IMR-90 (cell line): ENCODE measurements at regions not wholly inside any gene's neighbourhood (a gene's known extent, or its start where the extent isn't known, plus 50 kb on each side); places are given as distances from the start of the nearest gene placed in this dataset.

ENCODE experiments used
- CTCF ChIP-seq: conservative IDR thresholded peaks from 2 replicates; pipeline ENCODE4 v1.5.1; 2012; ENCODE audit warnings: mild to moderate bottlenecking, low read depth, low read length, improper control_type of control experiment
- FOS ChIP-seq: fragments of 150-350 bp; IDR thresholded peaks from 2 replicates; pipeline ENCODE4 v1.6.1; 2016; ENCODE audit warnings: low read depth, low read length
- MXI1 ChIP-seq: IDR thresholded peaks from 2 replicates; pipeline ENCODE4 v1.6.1; 2012; ENCODE audit warnings: low read depth, mild to moderate bottlenecking, low read length, moderate library complexity, borderline replicate concordance
- POLR2A ChIP-seq: IDR thresholded peaks from 2 replicates; pipeline ENCODE4 v1.6.1; 2012; ENCODE audit warnings: mild to moderate bottlenecking, low read depth, low read length
- RAD21 ChIP-seq: IDR thresholded peaks from 2 replicates; pipeline ENCODE4 v1.6.1; 2012; ENCODE audit warnings: low read length, improper control_type of control experiment
- USF2 ChIP-seq: fragments of 150-350 bp; IDR thresholded peaks from 2 replicates; pipeline ENCODE4 v1.6.1; 2017; ENCODE audit warnings: mild to moderate bottlenecking, antibody characterized with exemption, low read length, low read depth

DNA sequence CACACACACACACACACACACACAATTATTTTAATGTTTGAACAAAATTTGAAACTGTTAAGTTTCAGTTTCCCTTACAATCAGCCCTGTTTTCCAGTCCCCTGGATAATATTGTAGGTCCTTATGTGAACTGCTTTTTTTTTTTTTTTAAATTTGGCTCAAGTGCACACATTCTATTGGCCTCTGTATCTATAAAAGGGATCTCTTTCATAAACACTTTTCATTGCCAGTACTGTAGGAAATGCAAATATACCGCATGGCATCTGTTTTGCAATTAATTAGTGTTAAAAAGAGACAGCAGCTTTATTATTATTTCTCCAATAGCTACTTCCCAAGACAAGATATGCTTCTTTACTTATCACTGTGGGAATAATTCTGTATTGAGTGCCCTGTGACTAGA, 738.7 kb downstream of the EPHA4 start:
- no peak for TF ChIP-seq CTCF
- no peak for TF ChIP-seq FOS
- no peak for TF ChIP-seq MXI1
- no peak for TF ChIP-seq POLR2A
- no peak for TF ChIP-seq USF2
- TF ChIP-seq RAD21 = no peak
